NB4 (cell line): ENCODE measurements at regions not wholly inside any gene's neighbourhood (a gene's known extent, or its start where the extent isn't known, plus 50 kb on each side); places are given as distances from the start of the nearest gene placed in this dataset.

Experiments used
- DNase-seq: peaks from one replicate; pipeline ENCODE4 v3.0.0; 2010; ENCODE audit warnings: low read depth
- H3K4me3 ChIP-seq: one replicate; pipeline ENCODE4 v1.5.1; 2011; ENCODE audit warnings: mild to moderate bottlenecking, low read depth, low read length, moderate library complexity
- CTCF ChIP-seq: IDR thresholded peaks from one replicate; pipeline ENCODE4 v1.5.1; 2012; ENCODE audit warnings: low read depth, low read length
- MAX ChIP-seq: IDR thresholded peaks from 2 replicates; pipeline ENCODE4 v1.6.1; 2011; ENCODE audit warnings: low read depth, low read length
- MYC ChIP-seq: IDR thresholded peaks from 2 replicates; pipeline ENCODE4 v1.6.1; 2011; ENCODE audit warnings: low read depth, low read length
- POLR2A ChIP-seq: IDR thresholded peaks from 2 replicates; pipeline ENCODE4 v1.6.1; 2011; ENCODE audit warnings: mild to moderate bottlenecking; ENCODE audit not compliant: insufficient read length; ENCODE audit errors: extremely low read depth

- H3K4me3 ChIP-seq = no peak overlapping the region
- no peak for DNase-seq
- TF ChIP-seq MAX = no peak
- no peak for TF ChIP-seq CTCF
- TF ChIP-seq POLR2A = no peak
- no peak for TF ChIP-seq MYC
These were observed 113.8 kb upstream of the FAM9B start for GRCh38 chrX:9147726-9148125.

GRCh38 chrX:9148615-9149399 lies 114.9 kb upstream of the FAM9B start:
- no peak for DNase-seq
- no peak for TF ChIP-seq CTCF
- no peak for TF ChIP-seq MAX
- no peak for TF ChIP-seq POLR2A
- no peak for TF ChIP-seq MYC
- H3K4me3 ChIP-seq = no peak overlapping the region

GRCh38 chrX:9149501-9150245 lies 115.7 kb upstream of the FAM9B start:
- DNase-seq = no peak
- TF ChIP-seq MAX (no peak), CTCF (no peak), POLR2A (no peak), MYC (no peak)
- no peak overlapping the region for H3K4me3 ChIP-seq

- no peak for DNase-seq
- H3K4me3 ChIP-seq = no peak overlapping the region
- TF ChIP-seq POLR2A = no peak
- no peak for TF ChIP-seq MYC
These were observed 117.9 kb upstream of the FAM9B start for GRCh38 chrX:9151772-9152307.

GRCh38 chrX:9153300-9153699 lies 119.4 kb upstream of the FAM9B start:
- no peak overlapping the region for H3K4me3 ChIP-seq
- no peak for DNase-seq
- no peak for TF ChIP-seq MAX
- TF ChIP-seq MYC = no peak
- no peak for TF ChIP-seq POLR2A
- TF ChIP-seq CTCF = no peak

- TF ChIP-seq MAX (no peak), POLR2A (no peak), CTCF (no peak), MYC (no peak)
- DNase-seq = no peak
- H3K4me3 ChIP-seq = no peak overlapping the region
These were observed 124.7 kb upstream of the FAM9B start for GRCh38 chrX:9158611-9159010.
